Heart right ventricle (tissue), 16 donors: ENCODE measurements at regions not wholly inside any gene's neighbourhood (a gene's known extent, or its start where the extent isn't known, plus 50 kb on each side); places are given as distances from the start of the nearest gene placed in this dataset.

Experiments used
- ATAC-seq, 8 donors: fragments of 200-7000 bp; cut with Tn5 transposase; one replicate each; pipeline ENCODE4 v1.9.1; 2020; ENCODE audit warnings: mild to moderate bottlenecking in 8 of 8, moderate library complexity in 8 of 8, moderate number of reproducible peaks in 1 of 8
- DNase-seq, 2 donors: peaks; one replicate each; pipeline ENCODE4 v3.0.0-alpha.2; 2020
- H3K27ac ChIP-seq, 10 donors: fragments of 200-600 bp; sonication (generic) in 2 of 10; one replicate each; pipeline versions ENCODE4 v1.5.0 to v1.8.0; 2020 to 2022; ENCODE audit warnings: mild to moderate bottlenecking in 3 of 10
- H3K27me3 ChIP-seq, 7 donors: fragments of 200-600 bp; one replicate each; pipeline ENCODE4 v1.8.0; 2021 to 2022; ENCODE audit warnings: mild to moderate bottlenecking in 2 of 7
- H3K36me3 ChIP-seq, 9 donors: fragments of 200-600 bp; sonication (generic) in 1 of 9; one replicate each; pipeline versions ENCODE4 v1.5.0 to v1.8.0; 2020 to 2022; ENCODE audit warnings: mild to moderate bottlenecking in 2 of 9
- H3K4me1 ChIP-seq, 9 donors: fragments of 200-600 bp; sonication (generic) in 1 of 9; one replicate each; pipeline versions ENCODE4 v1.5.0 to v1.8.0; 2020 to 2022; ENCODE audit warnings: mild to moderate bottlenecking in 4 of 9
- H3K4me3 ChIP-seq, 10 donors: fragments of 200-600 bp; sonication (generic) in 2 of 10; one replicate each; pipeline versions ENCODE4 v1.5.0 to v1.8.0; 2020 to 2022; ENCODE audit warnings: mild to moderate bottlenecking in 7 of 10, moderate library complexity in 2 of 10
- H3K9me3 ChIP-seq, 11 donors: fragments of 200-600 bp in 10 of 11; sonication (generic) in 2 of 11; one replicate each; pipeline versions ENCODE4 v1.5.0 to v1.8.0; 2013 to 2022; ENCODE audit warnings: mild to moderate bottlenecking in 2 of 11, control low read depth in 1 of 11, moderate library complexity in 1 of 11
- CTCF ChIP-seq, 9 donors: fragments of 200-600 bp; sonication (generic) in 2 of 9; IDR thresholded peaks; one replicate each; pipeline versions ENCODE4 v1.5.0 to v1.8.0; 2021 to 2022; ENCODE audit warnings: antibody characterized with exemption in 9 of 9, mild to moderate bottlenecking in 5 of 9, moderate library complexity in 1 of 9
- WGBS, 2 donors: extraction: QIAGEN DNeasy Blood & Tissue Kit; methylation state at CpG; one replicate each; pipeline ENCODE4 v1.1.7; 2013; ENCODE audit warnings: inconsistent platforms in 1 of 2; 5-methylcytosine and 5-hydroxymethylcytosine counted together
- intact Hi-C, 10 donors: fragments of 100-400 bp; cut with DNase I; formaldehyde crosslinking; loops; one replicate each; pipeline versions ENCODE4 v1.11.1 to v1.14.2; 2022
- donor health status: Arrhythmogenic right ventricular cardiomyopathy.
- donor health status: ischemic (EF 13 %, LVEDD 7.1; RV severe dilation, severe dysfunction).
- donor health status: healthy with polysubstance abuse.
- donor health status: DM: no; HTN: yes; CAD: no.
- donor health status: DM: no; HTN: no; CAD: no.
- donor health status: ischemic (EF 25% LVEDD 6.9; RV normal size, moderate dysfunction).
- donor health status: ischemic (EF 25% LVEDD 5.7; RV mildly dilated, moderate dysfunction).
- donor health status: healthy.
- donor health status: DM: yes; HTN: yes; CAD: no.
- donor health status: Ischemic cardiomyopathy.
- donor health status: ischemic (EF 35%, LVEDD 5.7; RV mildly dilated, moderate dysfunction).
- donor health status: nonischemic (EF 11% LVEDD 7.7; RV severe dilation, severe dysfunction).
- donor health status: DM: yes; HTN: yes; CAD: no.
- donor health status: PGD.
- donor health status: ischemic (EF 29% LVEDD 5.4; RV normal size, mild dysfunction).
- donor health status: nonischemic (EF 23%, LVEDD 6.1; RV moderate dilation, normal function).

GRCh38 chr10:54904833-54905232 lies 103.8 kb upstream of the PCDH15 start:
- DNase-seq (no peak), ATAC-seq (no peak)
- intact Hi-C loops: no loop called here
- H3K36me3 ChIP-seq: no peaks in the 10 kb centered on the region
- H3K27ac ChIP-seq: no peak overlapping the region
- H3K9me3 ChIP-seq: no peaks in the 10 kb centered on the region
- no peaks in the 10 kb centered on the region for H3K4me1 ChIP-seq
- no peak for TF ChIP-seq CTCF (IDR thresholded peaks at IDR 0.05)
- H3K4me3 ChIP-seq: no peak overlapping the region
- H3K27me3 ChIP-seq: no peaks in the 10 kb centered on the region
- 59 to 73% methylated on average over 1 of the region's 1 CpG for WGBS, 2 donors

- WGBS, 2 donors: 83 to 94% methylated on average over 1 of the region's 1 CpG
- Histone ChIP-seq H3K27me3 (no peaks in the 10 kb centered on the region), H3K9me3 (no peaks in the 10 kb centered on the region), H3K27ac (no peak overlapping the region), H3K36me3 (no peaks in the 10 kb centered on the region), H3K4me1 (no peaks in the 10 kb centered on the region), H3K4me3 (no peak overlapping the region)
- intact Hi-C loops: no loop called here
- no peak for TF ChIP-seq CTCF (IDR thresholded peaks at IDR 0.05)
- ATAC-seq: no peak
- no peak for DNase-seq
Measured at GRCh38 chr10:54903745-54904144, 102.7 kb upstream of the PCDH15 start.

- H3K27ac ChIP-seq: no peak overlapping the region
- no peaks in the 10 kb centered on the region for H3K27me3 ChIP-seq
- DNase-seq: no peak
- no peak for TF ChIP-seq CTCF (IDR thresholded peaks at IDR 0.05)
- no peaks in the 10 kb centered on the region for H3K9me3 ChIP-seq
- H3K4me3 ChIP-seq: no peak overlapping the region
- no peak for ATAC-seq
- WGBS, 2 donors: 86% methylated on average over 1 of the region's 1 CpG
- no peaks in the 10 kb centered on the region for H3K4me1 ChIP-seq
- H3K36me3 ChIP-seq: no peaks in the 10 kb centered on the region
- intact Hi-C loops: no loop called here
Measured at GRCh38 chr10:54900584-54900983, 99.6 kb upstream of the PCDH15 start.

- TF ChIP-seq CTCF (IDR thresholded peaks at IDR 0.05): no peak
- Histone ChIP-seq H3K4me3 (no peak overlapping the region), H3K4me1 (no peaks in the 10 kb centered on the region), H3K9me3 (peaks cover 0 to 6% (median 0%) of the 10 kb centered on the region in 11 donors), H3K27me3 (no peaks in the 10 kb centered on the region), H3K27ac (no peak overlapping the region), H3K36me3 (no peaks in the 10 kb centered on the region)
- WGBS, 2 donors: 75 to 82% methylated on average over 5 of the region's 5 CpGs
- ATAC-seq (no peak), DNase-seq (no peak)
- intact Hi-C loops: no loop called here
Measured at GRCh38 chr10:54880996-54881395, 80.0 kb upstream of the PCDH15 start.
